Stromal cell of bone marrow (primary cell): ENCODE measurements at regions not wholly inside any gene's neighbourhood (a gene's known extent, or its start where the extent isn't known, plus 50 kb on each side); places are given as distances from the start of the nearest gene placed in this dataset.

Source experiments
- DNase-seq: peaks from one replicate; pipeline ENCODE4 v3.0.0-alpha.2; 2012; ENCODE audit warnings: low read depth

GRCh38 chr13:34040863-34041262 is 222.9 kb downstream of the RFC3 start:
- DNase-seq, result no peak

GRCh38 chr13:34044041-34044440 is 226.1 kb downstream of the RFC3 start:
- DNase-seq, result no peak

- peak; percentile 61 for DNase-seq
Measured at GRCh38 chr13:34044660-34045080, 226.7 kb downstream of the RFC3 start.

GRCh38 chr13:34046457-34046856 is 228.5 kb downstream of the RFC3 start:
- DNase-seq, result no peak

- DNase-seq, result no peak
Measured at GRCh38 chr13:34048652-34049051, 230.7 kb downstream of the RFC3 start.

GRCh38 chr13:34056733-34057258 is 238.8 kb downstream of the RFC3 start:
- DNase-seq, result no peak

- no peak for DNase-seq
Measured at GRCh38 chr13:34064456-34065205, 246.7 kb downstream of the RFC3 start.

GRCh38 chr13:34065928-34066327 is 248.0 kb downstream of the RFC3 start:
- no peak for DNase-seq

GRCh38 chr13:34066344-34066743 is 248.4 kb downstream of the RFC3 start:
- no peak for DNase-seq

- DNase-seq, result no peak
Measured at GRCh38 chr13:34070006-34070405, 252.1 kb downstream of the RFC3 start.

- no peak for DNase-seq
Measured at GRCh38 chr13:34070544-34071303, 252.8 kb downstream of the RFC3 start.

GRCh38 chr13:34076319-34076718 is 258.4 kb downstream of the RFC3 start:
- DNase-seq, result peak; percentile 14

- DNase-seq, result peak; percentile 24
Measured at GRCh38 chr13:34076943-34077703, 259.2 kb downstream of the RFC3 start.

GRCh38 chr13:34078334-34078999 is 260.5 kb downstream of the RFC3 start:
- DNase-seq, result no peak

GRCh38 chr13:34085204-34085603 is 267.3 kb downstream of the RFC3 start:
- no peak for DNase-seq

GRCh38 chr13:34086281-34086680 is 268.3 kb downstream of the RFC3 start:
- DNase-seq, result no peak

- DNase-seq, result no peak
Measured at GRCh38 chr13:34087791-34088190, 269.8 kb downstream of the RFC3 start.

- no peak for DNase-seq
Measured at GRCh38 chr13:34103854-34104253, 285.9 kb downstream of the RFC3 start.

- no peak for DNase-seq
Measured at GRCh38 chr13:34104853-34105252, 286.9 kb downstream of the RFC3 start.

GRCh38 chr13:34107806-34108205 is 289.9 kb downstream of the RFC3 start:
- no peak for DNase-seq

- DNase-seq, result no peak
Measured at GRCh38 chr13:34108410-34108809, 290.5 kb downstream of the RFC3 start.

- no peak for DNase-seq
Measured at GRCh38 chr13:34114581-34114980, 296.6 kb downstream of the RFC3 start.
